CD4-positive, alpha-beta T cell (primary cell): ENCODE measurements at regions not wholly inside any gene's neighbourhood (a gene's known extent, or its start where the extent isn't known, plus 50 kb on each side); places are given as distances from the start of the nearest gene placed in this dataset.

ENCODE experiments used
- ATAC-seq: fragments of 200-7000 bp; cut with Tn5 transposase; one replicate; pipeline ENCODE4 v1.10.0; 2022; ENCODE audit warnings: mild to moderate bottlenecking; ENCODE audit not compliant: poor library complexity
- CTCF ChIA-PET: fragments of 350-600 bp; sonication (Branson Sonifier 250); formaldehyde crosslinking; loops from one replicate; lab custom pipeline; 2021; ENCODE audit warnings: antibody characterized with exemption, inconsistent platforms; lab: Charles Lee
- POLR2A ChIA-PET: fragments of 350-600 bp; sonication (Branson Sonifier 250); formaldehyde crosslinking; loops from one replicate; lab custom pipeline; 2021; ENCODE audit warnings: antibody characterized with exemption, inconsistent platforms; lab: Charles Lee
- DNase-seq, 14 experiments: peaks; one replicate each; pipeline ENCODE4 v3.0.0-alpha.2; 2013 to 2020; ENCODE audit warnings: mixed read lengths in 2 of 14
- H3K27ac ChIP-seq, 2 donors: one replicate each; pipeline versions ENCODE4 v1.5.1 to v1.7.0; 2013; ENCODE audit warnings: low read length in 2 of 2, low read depth in 1 of 2, mild to moderate bottlenecking in 1 of 2
- H3K27me3 ChIP-seq, 2 experiments: 1 replicate in 1 of 2; 2 replicates in 1 of 2; pipeline versions ENCODE4 v1.6.1 to v1.7.0; 2013; ENCODE audit warnings: low read length in 2 of 2, control low read depth in 1 of 2, mild to moderate bottlenecking in 1 of 2, moderate library complexity in 1 of 2; ENCODE audit not compliant: insufficient read depth in 2 of 2, control insufficient read depth in 1 of 2
- H3K36me3 ChIP-seq: one replicate; pipeline ENCODE4 v1.6.1; 2013; ENCODE audit warnings: low read length, control low read depth; ENCODE audit not compliant: insufficient read depth
- H3K4me1 ChIP-seq: one replicate; pipeline ENCODE4 v1.6.1; 2013; ENCODE audit warnings: low read length, control low read depth; ENCODE audit not compliant: insufficient read depth
- H3K4me3 ChIP-seq: one replicate; pipeline ENCODE4 v1.5.1; 2013; ENCODE audit warnings: mild to moderate bottlenecking, low read length, moderate library complexity
- H3K9me3 ChIP-seq, 2 experiments: 1 replicate in 1 of 2; 2 replicates in 1 of 2; pipeline versions ENCODE4 v1.6.1 to v1.7.0; 2013; ENCODE audit warnings: low read length in 2 of 2, mild to moderate bottlenecking in 2 of 2, control low read depth in 1 of 2, moderate library complexity in 1 of 2; ENCODE audit not compliant: control insufficient read depth in 1 of 2, insufficient read depth in 1 of 2
- H3K27ac Mint-ChIP-seq: one replicate; pipeline ENCODE4 v1.8.0; 2020; ENCODE audit warnings: mixed read lengths
- H3K27me3 Mint-ChIP-seq: one replicate; pipeline ENCODE4 v1.8.0; 2021; ENCODE audit warnings: mixed read lengths
- H3K36me3 Mint-ChIP-seq: one replicate; pipeline ENCODE4 v1.8.0; 2021; ENCODE audit warnings: low read depth, mixed read lengths
- H3K4me1 Mint-ChIP-seq: one replicate; pipeline ENCODE4 v1.8.0; 2021; ENCODE audit warnings: low read depth, mixed read lengths
- H3K4me3 Mint-ChIP-seq: one replicate; pipeline ENCODE4 v1.8.0; 2020; ENCODE audit warnings: mild to moderate bottlenecking, mixed read lengths
- H3K9me3 Mint-ChIP-seq: one replicate; pipeline ENCODE4 v1.8.0; 2020; ENCODE audit warnings: mixed read lengths
- CTCF ChIP-seq: fragments of 200-600 bp; IDR thresholded peaks from one replicate; pipeline ENCODE4 v1.8.0; 2022; ENCODE audit warnings: antibody characterized with exemption, mild to moderate bottlenecking
- intact Hi-C, 2 experiments: fragments of 100-400 bp; cut with DNase I in 1 of 2; cut with micrococcal nuclease in 1 of 2; formaldehyde crosslinking; loops; one replicate each; pipeline versions ENCODE4 v1.15.1 to v1.9.0; 2023 to 2025; cut with DNase I, micrococcal nuclease

- no peak overlapping the region for H3K4me3 Mint-ChIP-seq
- no peak for ATAC-seq
- POLR2A ChIA-PET = no interaction called here
- Histone ChIP-seq H3K27me3 (no peaks in the 10 kb centered on the region), H3K36me3 (no peaks in the 10 kb centered on the region), H3K4me3 (no peak overlapping the region), H3K27ac (no peak overlapping the region), H3K9me3 (no peaks in the 10 kb centered on the region), H3K4me1 (no peaks in the 10 kb centered on the region)
- no peak for DNase-seq
- CTCF ChIA-PET = no interaction called here
- intact Hi-C loops = no loop called here
- no peak for TF ChIP-seq CTCF
- no peak overlapping the region for H3K27ac Mint-ChIP-seq
- no peaks in the 10 kb centered on the region for H3K9me3 Mint-ChIP-seq
- H3K27me3 Mint-ChIP-seq = no peaks in the 10 kb centered on the region
- H3K36me3 Mint-ChIP-seq = no peaks in the 10 kb centered on the region
- peaks cover 5% of the 10 kb centered on the region for H3K4me1 Mint-ChIP-seq
Measured at GRCh38 chr18:49655266-49656072, 93.6 kb downstream of the LIPG start.

- Mint-ChIP-seq H3K9me3 (no peaks in the 10 kb centered on the region), H3K27me3 (no peaks in the 10 kb centered on the region), H3K4me3 (no peak overlapping the region), H3K27ac (no peak overlapping the region), H3K36me3 (no peaks in the 10 kb centered on the region), H3K4me1 (peaks cover 5% of the 10 kb centered on the region)
- intact Hi-C loops = no loop called here
- H3K4me1 ChIP-seq = no peaks in the 10 kb centered on the region
- no peaks in the 10 kb centered on the region for H3K36me3 ChIP-seq
- H3K4me3 ChIP-seq = no peak overlapping the region
- H3K9me3 ChIP-seq = no peaks in the 10 kb centered on the region
- no peak for DNase-seq
- CTCF ChIA-PET = no interaction called here
- no peak for TF ChIP-seq CTCF
- no peak for ATAC-seq
- H3K27ac ChIP-seq = no peak overlapping the region
- no peaks in the 10 kb centered on the region for H3K27me3 ChIP-seq
- POLR2A ChIA-PET = no interaction called here
Measured at GRCh38 chr18:49654347-49654746, 92.5 kb downstream of the LIPG start.

GRCh38 chr18:49652881-49653724 is 91.2 kb downstream of the LIPG start:
- Mint-ChIP-seq H3K36me3 (no peaks in the 10 kb centered on the region), H3K4me1 (peaks cover 5% of the 10 kb centered on the region), H3K27me3 (no peaks in the 10 kb centered on the region), H3K27ac (no peak overlapping the region), H3K9me3 (no peaks in the 10 kb centered on the region), H3K4me3 (no peak overlapping the region)
- ChIA-PET CTCF (interaction anchor here (0.6 kb wide), 1 partner anchor 66 kb away, joined by 3 read pairs; no protein-coding TSS in a partner anchor), POLR2A (no interaction called here)
- ATAC-seq = no peak
- Histone ChIP-seq H3K36me3 (no peaks in the 10 kb centered on the region), H3K9me3 (no peaks in the 10 kb centered on the region), H3K4me1 (no peaks in the 10 kb centered on the region), H3K27me3 (no peaks in the 10 kb centered on the region), H3K4me3 (no peak overlapping the region), H3K27ac (no peak overlapping the region)
- no peak for DNase-seq
- TF ChIP-seq CTCF = no peak
- intact Hi-C loops = no loop called here
